ENCODE measurements at regions not wholly inside any gene's neighbourhood (a gene's known extent, or its start where the extent isn't known, plus 50 kb on each side); places are given as distances from the start of the nearest gene placed in this dataset.
"Not testable (repeated sequence)": the region's sequence is repeated elsewhere in the genome, so short reads cannot be mapped to it uniquely, and the experiment has no call there.

DNA sequence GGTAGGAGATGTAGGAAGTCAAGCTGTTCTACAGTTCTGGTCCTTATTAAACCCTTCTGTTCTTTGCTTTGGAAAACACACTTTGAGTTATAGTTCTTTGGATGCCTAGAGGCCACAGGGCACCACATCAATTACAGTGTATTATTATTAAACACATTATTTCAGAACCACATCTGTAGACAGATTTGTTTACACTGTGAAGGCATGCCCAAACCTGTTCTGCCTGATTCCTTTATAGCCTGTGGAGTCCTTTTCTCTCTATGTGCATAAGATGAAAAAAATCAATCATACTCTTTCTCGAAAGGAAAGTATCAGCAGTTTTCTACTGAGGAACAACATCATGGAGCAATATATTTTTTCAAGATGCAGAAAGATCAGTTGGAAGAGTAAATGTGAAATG is 371.3 kb upstream of the INTU start:
- no peak for DNase-seq
- intact Hi-C loops (cut with DNase I): no loop called here
- WGBS, 4 donors: 62 to 78% (median 68%) methylated on average over 1 of the region's 1 CpG
- Histone ChIP-seq H3K27me3 (no peaks in the 10 kb centered on the region), H3K4me3 (no peak overlapping the region), H3K27ac (no peak overlapping the region), H3K36me3 (replicated peaks in 1 of 2) (no peaks in the 10 kb centered on the region), H3K9me3 (replicated peaks in 1 of 3) (no peaks in the 10 kb centered on the region), H3K4me1 (replicated peaks in 1 of 2) (no peaks in the 10 kb centered on the region)
- TF ChIP-seq, protein P1, sequence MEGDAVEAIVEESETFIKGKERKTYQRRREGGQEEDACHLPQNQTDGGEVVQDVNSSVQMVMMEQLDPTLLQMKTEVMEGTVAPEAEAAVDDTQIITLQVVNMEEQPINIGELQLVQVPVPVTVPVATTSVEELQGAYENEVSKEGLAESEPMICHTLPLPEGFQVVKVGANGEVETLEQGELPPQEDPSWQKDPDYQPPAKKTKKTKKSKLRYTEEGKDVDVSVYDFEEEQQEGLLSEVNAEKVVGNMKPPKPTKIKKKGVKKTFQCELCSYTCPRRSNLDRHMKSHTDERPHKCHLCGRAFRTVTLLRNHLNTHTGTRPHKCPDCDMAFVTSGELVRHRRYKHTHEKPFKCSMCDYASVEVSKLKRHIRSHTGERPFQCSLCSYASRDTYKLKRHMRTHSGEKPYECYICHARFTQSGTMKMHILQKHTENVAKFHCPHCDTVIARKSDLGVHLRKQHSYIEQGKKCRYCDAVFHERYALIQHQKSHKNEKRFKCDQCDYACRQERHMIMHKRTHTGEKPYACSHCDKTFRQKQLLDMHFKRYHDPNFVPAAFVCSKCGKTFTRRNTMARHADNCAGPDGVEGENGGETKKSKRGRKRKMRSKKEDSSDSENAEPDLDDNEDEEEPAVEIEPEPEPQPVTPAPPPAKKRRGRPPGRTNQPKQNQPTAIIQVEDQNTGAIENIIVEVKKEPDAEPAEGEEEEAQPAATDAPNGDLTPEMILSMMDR (IDR thresholded peaks at IDR 0.05): no peak
- TF ChIP-seq POLR2A (IDR thresholded peaks at IDR 0.05): no peak

DNA sequence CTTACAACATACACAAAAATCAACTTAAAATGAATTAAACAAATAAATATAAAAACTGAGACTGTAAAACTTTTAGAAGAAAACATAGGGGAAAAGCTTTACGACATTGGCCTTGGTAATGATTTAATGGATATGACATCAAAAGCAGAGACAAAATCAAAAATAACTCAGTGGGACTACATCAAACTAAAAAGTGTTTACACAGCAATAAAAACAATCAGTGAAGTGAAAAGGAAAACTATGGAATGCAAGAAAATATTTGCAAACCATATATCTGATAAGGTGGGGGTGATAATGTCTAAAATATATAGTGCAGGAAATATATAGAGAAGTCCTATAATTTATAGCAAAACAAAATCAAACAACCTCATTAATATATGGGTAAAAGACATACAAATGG is 364.4 kb upstream of the INTU start:
- Histone ChIP-seq H3K27me3 (no peaks in the 10 kb centered on the region), H3K4me3 (no peak overlapping the region), H3K36me3 (replicated peaks in 1 of 2) (no peaks in the 10 kb centered on the region), H3K27ac (no peak overlapping the region), H3K4me1 (replicated peaks in 1 of 2) (no peaks in the 10 kb centered on the region), H3K9me3 (replicated peaks in 1 of 3) (no peaks in the 10 kb centered on the region)
- TF ChIP-seq, protein P1 (IDR thresholded peaks at IDR 0.05): no peak
- no peak for TF ChIP-seq POLR2A (IDR thresholded peaks at IDR 0.05)
- 38 to 56% (median 47%) methylated on average over 1 of the region's 1 CpG for WGBS, 4 donors
- DNase-seq: no peak
- intact Hi-C loops (cut with DNase I): no loop called here

DNA sequence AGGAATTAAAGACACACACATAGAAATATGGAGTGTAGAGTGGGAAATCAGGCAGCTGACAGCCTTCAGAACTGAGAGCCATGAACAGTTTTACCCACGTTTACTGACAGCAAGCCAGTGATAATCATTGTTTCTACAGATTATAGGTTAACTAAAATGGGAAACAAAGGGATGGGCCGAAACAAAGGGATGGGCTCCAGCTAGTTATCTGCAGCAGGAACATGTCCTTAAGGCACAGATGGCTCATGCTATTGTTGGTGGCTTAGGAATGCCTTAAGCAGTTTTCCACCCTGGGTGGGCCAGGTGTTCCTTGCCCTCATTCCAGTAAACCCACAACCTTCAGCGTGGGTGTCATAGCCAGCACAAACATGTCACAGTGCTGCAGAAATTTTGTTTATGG is 355.7 kb upstream of the INTU start:
- H3K4me3 ChIP-seq; H3K36me3 ChIP-seq (replicated peaks in 1 of 2); H3K4me1 ChIP-seq (replicated peaks in 1 of 2); H3K27ac ChIP-seq; intact Hi-C loops (cut with DNase I); H3K9me3 ChIP-seq (replicated peaks in 1 of 3); DNase-seq; H3K27me3 ChIP-seq: not testable (repeated sequence)
- WGBS, 4 donors: 70 to 78% (median 77%) methylated on average over 3 of the region's 3 CpGs

DNA sequence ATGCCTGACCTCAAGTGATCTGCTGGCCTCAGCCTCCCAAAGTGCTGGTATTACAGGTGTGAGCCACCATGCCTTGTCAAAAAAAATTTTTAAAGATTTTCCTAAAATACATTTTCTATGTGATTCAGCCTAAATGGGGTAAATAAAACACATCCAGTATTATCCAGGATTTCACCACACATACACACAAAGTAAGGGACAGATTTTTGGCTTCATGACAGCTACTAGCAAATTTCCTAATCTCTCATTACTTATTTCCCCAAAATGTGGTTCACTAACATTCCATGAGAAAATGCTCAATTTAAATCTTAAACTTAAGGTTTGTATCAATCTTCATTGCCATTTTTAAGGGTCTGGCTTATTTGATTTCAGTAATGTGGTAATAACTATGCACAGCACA is 348.5 kb upstream of the INTU start:
- intact Hi-C loops (cut with DNase I): no loop called here
- no peak overlapping the region for H3K4me3 ChIP-seq
- no peaks in the 10 kb centered on the region for H3K9me3 ChIP-seq (replicated peaks in 1 of 3)
- no peaks in the 10 kb centered on the region for H3K27me3 ChIP-seq
- no peak overlapping the region for H3K27ac ChIP-seq
- no peaks in the 10 kb centered on the region for H3K36me3 ChIP-seq (replicated peaks in 1 of 2)
- no peak for DNase-seq
- no peaks in the 10 kb centered on the region for H3K4me1 ChIP-seq (replicated peaks in 1 of 2)
- TF ChIP-seq POLR2A (IDR thresholded peaks at IDR 0.05): no peak
- TF ChIP-seq, protein P1 (IDR thresholded peaks at IDR 0.05): no peak

DNA sequence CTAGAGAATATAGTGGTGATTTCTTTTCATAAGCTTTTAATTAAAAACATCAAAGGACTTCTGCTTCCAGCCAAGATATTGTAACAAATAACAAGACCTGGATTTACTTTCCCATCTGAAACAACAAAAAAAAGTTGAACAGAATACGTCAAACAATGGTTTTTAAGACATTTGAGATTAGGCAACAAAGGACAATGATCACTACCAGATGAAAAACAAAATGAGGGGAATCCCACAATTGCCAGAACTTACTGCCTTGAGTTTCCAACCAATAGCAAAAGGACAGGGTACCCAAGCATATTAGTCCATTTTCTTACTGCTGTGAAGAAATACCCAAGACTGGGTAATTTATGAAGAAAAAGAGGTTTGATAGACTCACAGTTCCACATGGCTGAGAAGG is 341.4 kb upstream of the INTU start:
- WGBS, 4 donors: 57 to 71% (median 69%) methylated on average over 1 of the region's 1 CpG
- no peak for TF ChIP-seq POLR2A (IDR thresholded peaks at IDR 0.05)
- TF ChIP-seq, protein P1 (IDR thresholded peaks at IDR 0.05): no peak

More for the DNA sequence above, 341.4 kb upstream of the INTU start:
- no peak for DNase-seq
- H3K36me3 ChIP-seq (replicated peaks in 1 of 2): no peaks in the 10 kb centered on the region
- intact Hi-C loops (cut with DNase I): no loop called here
- no peaks in the 10 kb centered on the region for H3K9me3 ChIP-seq (replicated peaks in 1 of 3)
- no peaks in the 10 kb centered on the region for H3K27me3 ChIP-seq
- H3K27ac ChIP-seq: no peak overlapping the region
- H3K4me1 ChIP-seq (replicated peaks in 1 of 2): no peaks in the 10 kb centered on the region
- H3K4me3 ChIP-seq: no peak overlapping the region
